ENCODE measurements at regions not wholly inside any gene's neighbourhood (a gene's known extent, or its start where the extent isn't known, plus 50 kb on each side); places are given as distances from the start of the nearest gene placed in this dataset.

DNA sequence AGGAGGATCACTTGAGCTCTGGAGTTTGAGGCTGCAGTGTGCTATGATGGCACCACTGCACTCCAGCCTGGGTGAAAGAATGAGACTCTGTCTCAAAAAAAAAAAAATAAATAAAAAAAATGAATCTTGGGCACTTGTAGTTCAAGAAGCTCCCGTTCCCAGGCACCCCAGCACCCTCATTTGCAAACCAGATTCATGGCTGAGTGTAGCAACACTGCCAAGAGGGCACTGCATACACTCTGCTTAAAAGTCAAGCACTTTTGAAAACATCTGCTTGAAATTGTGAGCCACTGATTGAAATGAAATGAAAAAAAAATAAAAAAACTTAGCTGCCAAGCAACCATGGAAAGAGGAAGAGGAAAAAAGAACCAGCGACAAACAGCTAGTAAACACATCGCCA is 124.7 kb upstream of the SASH1 start:
- H3K4me3 ChIP-seq (replicated peaks; ENCODE audit: insufficient read depth, low read length): no peak overlapping the region
- no peak for DNase-seq (ENCODE audit: low read depth in 1 of 2, low spot score in 1 of 2)
- no peak overlapping the region for H3K27ac ChIP-seq (replicated peaks)
- TF ChIP-seq, protein P1, sequence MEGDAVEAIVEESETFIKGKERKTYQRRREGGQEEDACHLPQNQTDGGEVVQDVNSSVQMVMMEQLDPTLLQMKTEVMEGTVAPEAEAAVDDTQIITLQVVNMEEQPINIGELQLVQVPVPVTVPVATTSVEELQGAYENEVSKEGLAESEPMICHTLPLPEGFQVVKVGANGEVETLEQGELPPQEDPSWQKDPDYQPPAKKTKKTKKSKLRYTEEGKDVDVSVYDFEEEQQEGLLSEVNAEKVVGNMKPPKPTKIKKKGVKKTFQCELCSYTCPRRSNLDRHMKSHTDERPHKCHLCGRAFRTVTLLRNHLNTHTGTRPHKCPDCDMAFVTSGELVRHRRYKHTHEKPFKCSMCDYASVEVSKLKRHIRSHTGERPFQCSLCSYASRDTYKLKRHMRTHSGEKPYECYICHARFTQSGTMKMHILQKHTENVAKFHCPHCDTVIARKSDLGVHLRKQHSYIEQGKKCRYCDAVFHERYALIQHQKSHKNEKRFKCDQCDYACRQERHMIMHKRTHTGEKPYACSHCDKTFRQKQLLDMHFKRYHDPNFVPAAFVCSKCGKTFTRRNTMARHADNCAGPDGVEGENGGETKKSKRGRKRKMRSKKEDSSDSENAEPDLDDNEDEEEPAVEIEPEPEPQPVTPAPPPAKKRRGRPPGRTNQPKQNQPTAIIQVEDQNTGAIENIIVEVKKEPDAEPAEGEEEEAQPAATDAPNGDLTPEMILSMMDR (IDR thresholded peaks at IDR 0.05; ENCODE audit: insufficient read depth, low read length): no peak
- TF ChIP-seq POLR2AphosphoS5 (IDR thresholded peaks at IDR 0.05; ENCODE audit: low read depth): no peak
- peaks cover 10% of the 10 kb centered on the region for H3K27me3 ChIP-seq (ENCODE audit: insufficient read depth, poor library complexity, severe bottlenecking)

DNA sequence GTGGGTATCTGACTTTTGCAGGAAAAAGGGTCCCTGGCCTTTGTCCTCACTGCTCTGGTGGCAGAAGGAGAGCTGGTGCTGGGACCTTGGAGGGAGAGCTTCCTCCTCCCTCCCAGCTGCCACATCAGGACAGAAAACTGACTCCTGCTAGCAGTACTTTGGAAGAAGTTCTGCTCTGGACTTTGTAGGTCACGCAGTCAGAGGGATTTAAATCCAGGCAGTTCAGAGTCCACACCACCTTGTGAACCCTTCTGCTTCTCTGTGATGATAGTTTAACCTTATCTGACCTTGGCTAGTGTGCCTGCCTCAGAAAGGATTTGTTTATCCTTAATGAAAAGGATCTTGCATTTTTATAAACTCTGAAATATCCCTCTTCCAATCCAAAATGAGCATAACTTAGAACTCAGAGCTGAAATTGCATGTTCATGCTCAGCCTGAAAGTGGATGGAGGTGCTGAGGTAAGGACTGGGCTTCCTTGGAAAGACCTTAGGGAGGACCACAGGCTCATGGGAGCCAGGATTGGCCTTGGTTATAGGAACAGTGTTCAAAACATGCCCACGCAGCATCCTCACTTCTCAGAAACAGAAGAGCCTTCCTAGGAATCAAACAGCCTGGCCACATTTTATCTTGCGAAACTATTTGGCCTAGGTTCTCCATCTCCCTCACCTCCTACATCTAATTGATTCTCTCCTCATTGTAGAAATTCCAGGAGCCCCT is 123.9 kb upstream of the SASH1 start:
- no peak for DNase-seq (ENCODE audit: low read depth in 1 of 2, low spot score in 1 of 2)
- Histone ChIP-seq H3K27me3 (ENCODE audit: insufficient read depth, poor library complexity, severe bottlenecking) (peaks cover 6% of the 10 kb centered on the region), H3K27ac (replicated peaks) (no peak overlapping the region), H3K4me3 (replicated peaks; ENCODE audit: insufficient read depth, low read length) (no peak overlapping the region)
- TF ChIP-seq SPI1 (IDR thresholded peaks at IDR 0.05; ENCODE audit: borderline replicate concordance, low read depth): no peak
- no peak for TF ChIP-seq POLR2AphosphoS5 (IDR thresholded peaks at IDR 0.05; ENCODE audit: low read depth)
- TF ChIP-seq, protein P2, sequence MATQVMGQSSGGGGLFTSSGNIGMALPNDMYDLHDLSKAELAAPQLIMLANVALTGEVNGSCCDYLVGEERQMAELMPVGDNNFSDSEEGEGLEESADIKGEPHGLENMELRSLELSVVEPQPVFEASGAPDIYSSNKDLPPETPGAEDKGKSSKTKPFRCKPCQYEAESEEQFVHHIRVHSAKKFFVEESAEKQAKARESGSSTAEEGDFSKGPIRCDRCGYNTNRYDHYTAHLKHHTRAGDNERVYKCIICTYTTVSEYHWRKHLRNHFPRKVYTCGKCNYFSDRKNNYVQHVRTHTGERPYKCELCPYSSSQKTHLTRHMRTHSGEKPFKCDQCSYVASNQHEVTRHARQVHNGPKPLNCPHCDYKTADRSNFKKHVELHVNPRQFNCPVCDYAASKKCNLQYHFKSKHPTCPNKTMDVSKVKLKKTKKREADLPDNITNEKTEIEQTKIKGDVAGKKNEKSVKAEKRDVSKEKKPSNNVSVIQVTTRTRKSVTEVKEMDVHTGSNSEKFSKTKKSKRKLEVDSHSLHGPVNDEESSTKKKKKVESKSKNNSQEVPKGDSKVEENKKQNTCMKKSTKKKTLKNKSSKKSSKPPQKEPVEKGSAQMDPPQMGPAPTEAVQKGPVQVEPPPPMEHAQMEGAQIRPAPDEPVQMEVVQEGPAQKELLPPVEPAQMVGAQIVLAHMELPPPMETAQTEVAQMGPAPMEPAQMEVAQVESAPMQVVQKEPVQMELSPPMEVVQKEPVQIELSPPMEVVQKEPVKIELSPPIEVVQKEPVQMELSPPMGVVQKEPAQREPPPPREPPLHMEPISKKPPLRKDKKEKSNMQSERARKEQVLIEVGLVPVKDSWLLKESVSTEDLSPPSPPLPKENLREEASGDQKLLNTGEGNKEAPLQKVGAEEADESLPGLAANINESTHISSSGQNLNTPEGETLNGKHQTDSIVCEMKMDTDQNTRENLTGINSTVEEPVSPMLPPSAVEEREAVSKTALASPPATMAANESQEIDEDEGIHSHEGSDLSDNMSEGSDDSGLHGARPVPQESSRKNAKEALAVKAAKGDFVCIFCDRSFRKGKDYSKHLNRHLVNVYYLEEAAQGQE (IDR thresholded peaks at IDR 0.05; ENCODE audit: insufficient replicate concordance, low read depth): no peak
- TF ChIP-seq, protein P1 (IDR thresholded peaks at IDR 0.05; ENCODE audit: insufficient read depth, low read length): no peak
- TF ChIP-seq GABPA (IDR thresholded peaks at IDR 0.05; ENCODE audit: low read depth): no peak

DNA sequence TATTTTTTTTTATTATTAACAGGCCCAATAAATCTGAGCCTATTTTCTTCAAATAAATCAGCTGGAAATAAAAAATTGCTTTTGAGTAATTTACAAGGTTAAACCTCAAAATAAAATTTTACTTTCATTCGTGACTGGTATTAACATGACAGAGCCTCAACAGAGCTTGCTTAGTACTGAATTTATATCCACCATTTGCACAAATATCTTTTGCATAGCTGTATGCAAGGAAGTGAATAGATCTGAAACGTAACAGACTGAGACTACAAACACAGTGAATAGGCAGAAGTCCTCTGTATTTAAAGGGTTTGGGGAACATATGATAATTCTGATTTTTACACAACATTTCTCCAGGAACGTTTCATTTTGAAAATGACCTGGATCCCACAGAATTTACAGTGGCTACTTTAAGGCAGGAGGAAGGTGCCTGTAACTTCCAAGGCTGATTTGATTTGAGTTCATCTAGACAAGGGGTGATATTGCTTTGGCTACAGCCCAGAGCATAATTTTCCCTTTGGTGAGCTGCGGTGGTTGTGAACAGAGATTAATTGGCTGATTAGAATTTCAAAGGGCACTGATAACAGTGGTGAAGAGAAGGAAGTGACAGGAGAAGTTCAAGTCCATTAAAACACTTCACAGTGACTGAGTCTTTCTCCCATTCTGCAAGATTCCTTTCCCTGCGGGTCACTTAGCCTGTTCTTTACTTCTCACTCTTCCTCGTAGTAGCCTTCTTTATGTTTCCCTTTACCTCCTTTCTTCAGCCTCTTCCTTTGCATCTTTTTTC is 121.2 kb upstream of the SASH1 start:
- H3K4me3 ChIP-seq (replicated peaks; ENCODE audit: insufficient read depth, low read length): no peak overlapping the region
- H3K27me3 ChIP-seq (ENCODE audit: insufficient read depth, poor library complexity, severe bottlenecking): peaks cover 6% of the 10 kb centered on the region
- TF ChIP-seq GABPA (IDR thresholded peaks at IDR 0.05; ENCODE audit: low read depth) (no peak), POLR2AphosphoS5 (IDR thresholded peaks at IDR 0.05; ENCODE audit: low read depth) (no peak), SPI1 (IDR thresholded peaks at IDR 0.05; ENCODE audit: borderline replicate concordance, low read depth) (no peak)
- TF ChIP-seq, protein P1 (IDR thresholded peaks at IDR 0.05; ENCODE audit: insufficient read depth, low read length): no peak
- TF ChIP-seq, protein P2 (IDR thresholded peaks at IDR 0.05; ENCODE audit: insufficient replicate concordance, low read depth): no peak
- no peak for DNase-seq (ENCODE audit: low read depth in 1 of 2, low spot score in 1 of 2)
- H3K27ac ChIP-seq (replicated peaks): no peak overlapping the region

All from HL-60 (cell line).